ENCODE measurements at regions not wholly inside any gene's neighbourhood (a gene's known extent, or its start where the extent isn't known, plus 50 kb on each side); places are given as distances from the start of the nearest gene placed in this dataset.
"Not testable (repeated sequence)": the region's sequence is repeated elsewhere in the genome, so short reads cannot be mapped to it uniquely, and the experiment has no call there.

GRCh38 chr2:215535741-215536140 lies 99.9 kb upstream of the FN1 start:
- DNase-seq (ENCODE audit: low read depth), result no peak

GRCh38 chr2:215535125-215535668 lies 99.3 kb upstream of the FN1 start:
- DNase-seq (ENCODE audit: low read depth), result no peak

- not testable (repeated sequence) for DNase-seq (ENCODE audit: low read depth)
Measured at GRCh38 chr2:215533716-215534115, 97.8 kb upstream of the FN1 start.

GRCh38 chr2:215532844-215533243 lies 97.0 kb upstream of the FN1 start:
- no peak for DNase-seq (ENCODE audit: low read depth)

- peak; percentile 86 for DNase-seq (ENCODE audit: low read depth)
Measured at GRCh38 chr2:215531284-215531683, 95.4 kb upstream of the FN1 start.

- DNase-seq (ENCODE audit: low read depth), result peak; percentile 88
Measured at GRCh38 chr2:215530191-215530968, 94.5 kb upstream of the FN1 start.

- peak; percentile 71 for DNase-seq (ENCODE audit: low read depth)
Measured at GRCh38 chr2:215529271-215529670, 93.4 kb upstream of the FN1 start.

- peak; percentile 98 for DNase-seq (ENCODE audit: low read depth)
Measured at GRCh38 chr2:215528555-215528954, 92.7 kb upstream of the FN1 start.

- peak; percentile 21 for DNase-seq (ENCODE audit: low read depth)
Measured at GRCh38 chr2:215527736-215528135, 91.9 kb upstream of the FN1 start.

- no peak for DNase-seq (ENCODE audit: low read depth)
Measured at GRCh38 chr2:215526341-215526740, 90.5 kb upstream of the FN1 start.

- DNase-seq (ENCODE audit: low read depth), result no peak
Measured at GRCh38 chr2:215522237-215522636, 86.4 kb upstream of the FN1 start.

GRCh38 chr2:215521031-215521430 lies 85.2 kb upstream of the FN1 start:
- DNase-seq (ENCODE audit: low read depth), result no peak

- no peak for DNase-seq (ENCODE audit: low read depth)
Measured at GRCh38 chr2:215517391-215517790, 81.5 kb upstream of the FN1 start.

- DNase-seq (ENCODE audit: low read depth), result no peak
Measured at GRCh38 chr2:215514516-215514915, 78.6 kb upstream of the FN1 start.

- DNase-seq (ENCODE audit: low read depth), result no peak
Measured at GRCh38 chr2:215511454-215512346, 75.8 kb upstream of the FN1 start.

- DNase-seq (ENCODE audit: low read depth), result no peak
Measured at GRCh38 chr2:215507836-215508235, 72.0 kb upstream of the FN1 start.

- no peak for DNase-seq (ENCODE audit: low read depth)
Measured at GRCh38 chr2:215507136-215507535, 71.3 kb upstream of the FN1 start.

GRCh38 chr2:215506604-215506990 lies 70.7 kb upstream of the FN1 start:
- no peak for DNase-seq (ENCODE audit: low read depth)

- peak; percentile 26 for DNase-seq (ENCODE audit: low read depth)
Measured at GRCh38 chr2:215505044-215505786, 69.3 kb upstream of the FN1 start.

GRCh38 chr2:215504547-215504946 lies 68.7 kb upstream of the FN1 start:
- no peak for DNase-seq (ENCODE audit: low read depth)

GRCh38 chr2:215503381-215503780 lies 67.5 kb upstream of the FN1 start:
- no peak for DNase-seq (ENCODE audit: low read depth)

GRCh38 chr2:215500466-215500865 lies 64.6 kb upstream of the FN1 start:
- no peak for DNase-seq (ENCODE audit: low read depth)
